ENCODE measurements at regions not wholly inside any gene's neighbourhood (a gene's known extent, or its start where the extent isn't known, plus 50 kb on each side); places are given as distances from the start of the nearest gene placed in this dataset.

- no peak overlapping the region for H3K4me3 ChIP-seq (ENCODE audit: low read length)
- 0 out of 2 replicates have a peak, but pooled peaks cover 4% of the 10 kb centered on the region for H3K36me3 ChIP-seq (ENCODE audit: low read depth, low read length)
- TF ChIP-seq EZH2 (IDR thresholded peaks at IDR 0.05; ENCODE audit: low read length, unreplicated experiment) (no peak), CTCF (conservative IDR thresholded peaks at IDR 0.05; ENCODE audit: low read depth, low read length) (no peak)
- no peak overlapping the region for H3K9ac ChIP-seq (ENCODE audit: low read length)
- intact Hi-C loops (cut with micrococcal nuclease) = no loop called here
- no peaks in the 10 kb centered on the region for H3K9me2 ChIP-seq (replicated peaks; ENCODE audit: low read length)
- no TSS peak for BruUV-seq (replicated peaks)
- no peaks in the 10 kb centered on the region for H4K20me1 ChIP-seq (ENCODE audit: low read length)
- DNase-seq (no peak), ATAC-seq (no peak)
- H3K27me3 ChIP-seq (ENCODE audit: low read length) = no peaks in the 10 kb centered on the region
- H3K4me1 ChIP-seq (ENCODE audit: insufficient read depth, low read length) = no peaks in the 10 kb centered on the region
- ChIA-PET CTCF (no interaction called here), POLR2A (ENCODE audit: unreplicated experiment) (no interaction called here)
- 0 out of 2 replicates have a peak, but pooled peaks cover 12% of the 10 kb centered on the region for H3K9me3 ChIP-seq (ENCODE audit: low read length)
- H2AFZ ChIP-seq (ENCODE audit: low read length) = no peak overlapping the region
- no peak overlapping the region for H3K27ac ChIP-seq (ENCODE audit: low read length)
- H3K79me2 ChIP-seq (ENCODE audit: low read length) = no peaks in the 10 kb centered on the region
- no peaks in the 10 kb centered on the region for H3F3A ChIP-seq (ENCODE audit: low read length, unreplicated experiment)
- H3K4me2 ChIP-seq (ENCODE audit: low read length) = no peak overlapping the region
These were observed 201.0 kb downstream of the IRX2 start for GRCh38 chr5:2550509-2550908.

- H3K79me2 ChIP-seq (ENCODE audit: low read length) = no peaks in the 10 kb centered on the region
- H2AFZ ChIP-seq (ENCODE audit: low read length) = no peak overlapping the region
- POLR2A ChIA-PET (ENCODE audit: unreplicated experiment) = no interaction called here
- ATAC-seq (no peak), DNase-seq (no peak)
- no peaks in the 10 kb centered on the region for H3K9me2 ChIP-seq (replicated peaks; ENCODE audit: low read length)
- no TSS peak for BruUV-seq (replicated peaks)
- H3K9me3 ChIP-seq (ENCODE audit: low read length) = 0 out of 2 replicates have a peak, but pooled peaks cover 12% of the 10 kb centered on the region
- no peak overlapping the region for H3K27ac ChIP-seq (ENCODE audit: low read length)
- TF ChIP-seq CTCF (conservative IDR thresholded peaks at IDR 0.05; ENCODE audit: low read depth, low read length) = no peak
- TF ChIP-seq EZH2phosphoT487 (IDR thresholded peaks at IDR 0.05; ENCODE audit: borderline replicate concordance, low read length) = no peak
- TF ChIP-seq EZH2 (IDR thresholded peaks at IDR 0.05; ENCODE audit: low read length, unreplicated experiment) = no peak
- CTCF ChIA-PET = no interaction called here
- H3K4me3 ChIP-seq (ENCODE audit: low read length) = no peak overlapping the region
- no peak overlapping the region for H3K9ac ChIP-seq (ENCODE audit: low read length)
- no peaks in the 10 kb centered on the region for H3F3A ChIP-seq (ENCODE audit: low read length, unreplicated experiment)
- intact Hi-C loops (cut with micrococcal nuclease) = no loop called here
- H4K20me1 ChIP-seq (ENCODE audit: low read length) = no peaks in the 10 kb centered on the region
- no peaks in the 10 kb centered on the region for H3K4me1 ChIP-seq (ENCODE audit: insufficient read depth, low read length)
- no peak overlapping the region for H3K4me2 ChIP-seq (ENCODE audit: low read length)
- 0 out of 2 replicates have a peak, but pooled peaks cover 4% of the 10 kb centered on the region for H3K36me3 ChIP-seq (ENCODE audit: low read depth, low read length)
- H3K27me3 ChIP-seq (ENCODE audit: low read length) = no peaks in the 10 kb centered on the region
These were observed 201.6 kb downstream of the IRX2 start for GRCh38 chr5:2549900-2550299.

GRCh38 chr5:2549354-2549753 is 202.1 kb downstream of the IRX2 start:
- no peak overlapping the region for H3K9ac ChIP-seq (ENCODE audit: low read length)
- TF ChIP-seq CTCF (conservative IDR thresholded peaks at IDR 0.05; ENCODE audit: low read depth, low read length) (no peak), EZH2 (IDR thresholded peaks at IDR 0.05; ENCODE audit: low read length, unreplicated experiment) (no peak), EZH2phosphoT487 (IDR thresholded peaks at IDR 0.05; ENCODE audit: borderline replicate concordance, low read length) (no peak)
- no peaks in the 10 kb centered on the region for H4K20me1 ChIP-seq (ENCODE audit: low read length)
- intact Hi-C loops (cut with micrococcal nuclease) = no loop called here
- no peak overlapping the region for H2AFZ ChIP-seq (ENCODE audit: low read length)
- H3K9me2 ChIP-seq (replicated peaks; ENCODE audit: low read length) = no peaks in the 10 kb centered on the region
- no peak overlapping the region for H3K4me2 ChIP-seq (ENCODE audit: low read length)
- ATAC-seq = no peak
- H3K27ac ChIP-seq (ENCODE audit: low read length) = no peak overlapping the region
- H3K4me3 ChIP-seq (ENCODE audit: low read length) = no peak overlapping the region
- H3K9me3 ChIP-seq (ENCODE audit: low read length) = 0 out of 2 replicates have a peak, but pooled peaks cover 8% of the 10 kb centered on the region
- ChIA-PET CTCF (no interaction called here), POLR2A (ENCODE audit: unreplicated experiment) (no interaction called here)
- no peaks in the 10 kb centered on the region for H3K79me2 ChIP-seq (ENCODE audit: low read length)
- H3F3A ChIP-seq (ENCODE audit: low read length, unreplicated experiment) = no peaks in the 10 kb centered on the region
- BruUV-seq (replicated peaks) = no TSS peak
- H3K4me1 ChIP-seq (ENCODE audit: insufficient read depth, low read length) = no peaks in the 10 kb centered on the region
- 0 out of 2 replicates have a peak, but pooled peaks cover 3% of the 10 kb centered on the region for H3K27me3 ChIP-seq (ENCODE audit: low read length)
- 0 out of 2 replicates have a peak, but pooled peaks cover 4% of the 10 kb centered on the region for H3K36me3 ChIP-seq (ENCODE audit: low read depth, low read length)
- DNase-seq = no peak
